HG03439 (cell line): ENCODE measurements at regions not wholly inside any gene's neighbourhood (a gene's known extent, or its start where the extent isn't known, plus 50 kb on each side); places are given as distances from the start of the nearest gene placed in this dataset.

ENCODE experiments used
- ATAC-seq: cut with Tn5 transposase; IDR thresholded peaks from one replicate; pipeline ENCODE4 v1.9.1; 2021; ENCODE audit warnings: mild to moderate bottlenecking, moderate library complexity; ENCODE audit not compliant: unreplicated experiment

DNA sequence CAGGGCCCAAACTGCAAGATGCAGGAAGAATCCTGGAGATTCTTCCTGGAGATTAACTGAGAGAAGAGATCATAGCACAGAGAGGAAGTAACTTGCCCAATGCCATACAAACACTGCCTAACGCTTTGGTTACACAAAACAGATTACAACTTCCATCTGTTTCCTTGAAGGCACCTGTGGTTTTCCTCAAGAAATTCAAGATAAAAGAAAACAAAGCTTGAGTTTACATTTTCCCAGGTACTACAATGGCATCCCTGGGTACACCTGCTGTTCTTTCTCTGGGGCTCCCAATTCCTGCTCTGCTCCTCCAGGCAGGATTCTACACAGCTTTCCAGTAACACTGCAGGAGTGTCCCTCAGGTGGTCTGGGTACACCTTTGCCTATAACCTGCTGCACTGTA is 781.9 kb upstream of the ID2 start:
- no peak for ATAC-seq

DNA sequence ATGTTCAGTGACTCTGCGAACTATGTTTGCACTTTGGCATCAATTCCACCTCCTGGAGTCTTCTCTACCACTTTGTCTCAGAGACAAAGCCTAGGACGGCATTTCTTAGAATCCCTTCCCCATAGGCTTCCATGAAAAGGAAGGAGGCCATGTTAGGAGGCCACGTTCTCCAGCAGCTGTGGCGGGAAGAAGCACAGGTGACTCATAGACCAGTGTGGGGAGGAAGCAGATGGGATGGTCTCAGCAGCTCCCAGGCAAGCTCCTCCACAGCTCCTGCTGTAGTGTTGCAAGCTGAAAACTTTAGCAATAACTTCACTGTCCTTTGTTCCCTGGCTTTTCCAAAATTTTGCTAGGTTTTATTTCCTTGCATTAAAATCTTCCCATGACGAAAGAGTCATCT is 781.3 kb upstream of the ID2 start:
- ATAC-seq, result no peak

DNA sequence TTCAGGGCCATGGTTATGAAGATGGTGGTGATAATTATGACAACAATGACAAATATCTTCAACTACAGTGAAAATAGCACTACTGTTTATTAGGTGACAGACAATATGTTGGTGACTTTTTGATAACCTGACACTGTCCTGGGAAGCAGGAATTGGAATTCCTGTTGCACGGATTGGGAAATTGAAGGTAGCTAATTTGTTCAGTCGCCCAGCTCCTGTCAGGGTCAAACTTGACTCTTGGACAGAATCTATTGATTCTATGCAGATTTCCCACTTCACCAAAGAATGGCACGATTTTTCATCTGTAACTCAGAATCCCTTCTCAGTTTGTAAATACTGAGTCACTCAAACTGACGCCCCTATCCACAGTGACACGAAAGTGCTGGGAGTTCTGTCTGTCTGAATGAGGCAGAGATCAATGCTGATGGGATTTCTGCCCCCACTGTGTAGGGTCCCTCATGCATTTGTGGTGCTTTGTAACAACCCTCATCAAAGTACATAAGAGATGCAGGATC is 779.5 kb upstream of the ID2 start:
- no peak for ATAC-seq

DNA sequence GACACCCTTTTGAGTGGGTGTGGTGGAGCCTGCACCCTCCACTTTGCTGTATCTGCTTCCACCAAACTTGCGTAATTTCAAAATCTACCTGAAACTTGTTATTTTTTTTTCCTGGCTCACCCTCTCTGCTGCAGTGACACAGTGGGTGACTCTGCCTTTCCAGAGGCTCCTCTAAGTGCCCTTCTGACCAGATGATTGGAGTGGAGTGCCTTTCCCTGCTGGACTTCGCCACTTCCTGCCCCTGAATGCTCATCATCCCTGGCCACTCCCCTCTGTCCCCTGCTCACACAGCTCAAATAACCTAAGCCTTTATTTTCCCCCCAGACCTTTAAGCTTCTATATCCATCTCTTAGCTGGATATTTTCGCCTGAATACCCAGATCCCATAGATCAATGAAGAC is 777.5 kb upstream of the ID2 start:
- no peak for ATAC-seq

DNA sequence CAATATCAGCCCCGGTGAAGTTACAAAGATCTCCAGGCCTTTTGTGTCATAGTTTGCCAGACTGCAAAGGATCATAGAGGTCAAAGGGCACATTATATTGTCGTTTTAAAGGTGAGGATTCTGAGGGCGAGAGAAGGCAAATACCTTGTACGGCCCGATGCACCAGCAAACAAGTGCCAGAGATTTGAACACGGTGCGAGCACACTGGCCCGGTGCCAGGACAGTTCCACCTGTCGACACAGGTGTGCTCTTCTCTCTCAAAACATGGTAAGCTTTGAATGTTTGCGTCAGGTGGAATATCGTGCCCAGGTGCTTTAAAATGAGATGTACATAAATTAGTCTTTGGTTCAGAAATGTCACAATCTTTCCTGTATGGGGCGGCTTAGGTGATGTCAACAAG is 776.1 kb upstream of the ID2 start:
- ATAC-seq, result no peak

DNA sequence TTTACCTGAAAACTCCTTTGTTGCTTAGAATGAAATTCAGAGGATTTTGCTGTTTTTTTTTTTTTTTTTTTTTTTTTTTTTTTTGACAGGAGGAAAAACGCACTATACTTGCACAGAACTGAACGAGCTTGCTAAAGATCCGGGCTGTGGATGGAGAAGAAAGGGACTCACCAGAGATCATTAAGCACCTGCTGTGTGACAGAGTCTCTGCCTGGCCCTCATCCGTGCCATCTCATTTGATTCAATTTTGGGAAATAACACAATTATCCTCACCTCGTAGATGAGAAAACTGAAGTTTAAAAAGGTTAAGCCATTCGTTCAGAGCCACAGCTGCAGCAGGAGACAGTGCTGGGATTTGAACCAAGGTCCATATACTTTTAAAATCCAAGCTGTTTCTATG is 775.4 kb upstream of the ID2 start:
- ATAC-seq, result no peak

DNA sequence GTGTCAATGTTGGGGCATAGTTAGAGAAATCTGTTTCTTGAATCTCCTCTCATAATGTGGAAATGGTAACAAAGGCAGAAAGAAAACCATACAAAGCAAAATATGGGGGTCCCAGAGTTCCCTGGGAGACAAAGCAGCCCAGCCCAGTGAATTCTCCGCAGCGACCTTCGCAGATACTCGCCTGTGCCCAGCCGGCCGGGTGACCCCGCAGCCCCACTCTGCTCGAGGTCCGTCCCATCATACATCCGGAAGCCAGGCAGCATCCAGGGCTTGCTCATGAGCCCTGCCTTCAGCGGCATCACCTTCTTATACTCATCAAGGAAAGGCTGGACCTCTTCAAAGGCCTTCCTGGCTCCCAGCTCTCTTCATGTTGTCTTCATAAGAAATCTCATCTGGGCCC is 774.8 kb upstream of the ID2 start:
- no peak for ATAC-seq

DNA sequence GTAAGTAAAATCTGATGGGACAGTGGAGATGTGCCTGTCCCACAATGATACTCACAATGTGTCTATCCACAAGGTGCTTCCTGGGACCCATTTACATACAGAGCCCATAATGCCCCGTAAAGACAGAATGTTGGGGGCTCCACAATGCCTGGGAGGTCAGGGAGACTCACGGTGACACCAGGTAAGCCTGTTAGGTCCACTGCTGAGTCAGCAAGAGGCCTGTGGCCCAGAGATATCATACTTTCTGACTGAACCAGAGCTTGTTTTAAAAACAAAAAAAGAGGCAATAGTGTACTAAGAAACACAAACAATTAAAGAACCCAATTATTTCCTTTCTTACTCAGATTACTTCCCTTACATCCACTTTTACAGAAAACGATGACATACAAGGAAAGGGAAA is 771.1 kb upstream of the ID2 start:
- no peak for ATAC-seq

DNA sequence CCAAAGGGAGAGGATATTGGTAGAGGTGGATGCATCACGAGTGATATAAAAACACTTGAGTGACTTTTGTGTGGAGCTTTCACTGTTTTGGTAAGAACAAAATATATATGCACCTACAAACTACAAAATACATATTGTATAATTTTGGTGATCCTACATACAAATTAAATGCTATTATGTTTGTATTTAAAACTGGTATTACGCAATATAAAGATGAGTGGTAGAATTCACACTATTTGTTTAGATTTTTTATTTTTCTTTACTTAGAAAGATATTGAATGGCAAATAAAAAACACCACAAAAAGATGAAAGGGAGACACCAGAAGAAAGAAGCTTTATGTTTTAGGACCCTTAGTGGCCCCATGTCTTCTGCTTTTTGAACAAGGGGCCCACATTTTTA is 770.7 kb upstream of the ID2 start:
- no peak for ATAC-seq

DNA sequence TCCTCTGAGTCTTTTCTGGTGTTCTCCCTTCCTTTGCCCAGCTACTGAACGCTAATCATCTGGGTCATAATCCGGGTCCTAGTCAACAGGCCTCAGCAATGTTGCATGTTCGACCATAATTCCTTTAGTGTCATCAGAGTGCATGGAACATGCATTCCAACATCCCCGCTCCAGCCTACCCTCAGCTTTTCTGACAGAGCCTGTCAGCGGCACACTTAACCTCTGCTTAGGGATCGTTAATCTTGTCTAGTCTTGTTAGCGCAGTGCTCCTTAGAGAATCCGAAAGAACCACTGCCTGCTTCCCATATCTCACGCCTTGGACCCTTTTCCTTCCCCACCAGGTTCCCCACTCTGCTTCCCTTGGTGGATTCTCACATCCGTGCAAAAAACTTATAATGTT is 767.9 kb upstream of the ID2 start:
- no peak for ATAC-seq

DNA sequence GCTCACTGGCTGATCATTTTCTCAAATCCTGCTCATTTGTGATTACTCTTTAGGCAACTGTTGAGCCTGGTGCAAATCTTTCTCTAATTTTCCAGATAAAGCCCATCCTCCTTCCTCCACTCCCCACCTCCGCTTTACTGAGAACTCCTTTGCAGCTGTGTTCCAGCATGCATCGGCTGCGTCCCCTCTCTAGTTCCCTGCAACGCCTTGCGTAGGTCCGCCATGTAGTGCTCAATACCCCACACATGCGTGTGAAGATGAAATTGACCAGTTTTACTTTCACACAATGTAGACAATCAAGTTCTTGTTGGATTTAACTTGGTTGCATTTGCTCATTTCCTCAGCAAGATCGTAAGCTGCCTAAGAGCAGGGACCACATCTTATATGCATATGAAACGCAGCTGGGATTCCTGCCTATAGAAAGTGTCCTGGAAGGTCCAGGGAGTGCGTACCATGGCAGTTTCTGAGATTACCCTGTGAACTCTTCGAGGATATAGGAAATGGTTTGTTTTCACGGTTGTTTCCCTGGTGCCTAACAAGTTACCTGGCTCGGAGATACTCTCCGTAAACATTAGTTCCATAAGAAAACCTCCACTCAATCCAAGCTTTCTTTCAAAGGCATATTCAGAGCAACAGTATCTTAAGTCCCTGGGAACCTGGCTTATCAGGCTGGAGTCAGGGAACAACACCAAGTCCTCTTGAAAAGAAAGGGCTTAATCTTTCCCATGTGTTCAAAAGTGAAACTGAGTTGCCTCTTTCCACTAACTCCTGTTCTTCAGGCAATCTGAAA is 766.4 kb upstream of the ID2 start:
- ATAC-seq, result no peak

DNA sequence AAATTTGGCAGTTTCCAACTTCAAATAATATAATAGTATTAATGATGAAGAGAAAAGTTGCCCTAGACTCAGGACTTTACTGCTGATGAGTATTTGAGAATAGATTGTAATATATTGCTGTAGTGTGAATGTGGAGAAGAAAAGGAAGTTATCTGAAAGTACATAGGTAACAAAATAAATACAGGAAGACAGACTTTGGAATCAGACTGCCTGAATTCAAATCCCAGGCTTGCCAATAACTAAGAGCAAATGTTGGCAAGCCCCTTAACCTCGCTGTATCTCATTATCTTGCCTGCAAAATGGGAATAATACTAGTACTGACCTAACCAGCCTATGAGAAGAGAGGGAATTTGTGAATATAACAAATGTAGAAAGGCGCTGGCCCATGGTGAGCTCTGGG is 765.2 kb upstream of the ID2 start:
- ATAC-seq, result no peak

DNA sequence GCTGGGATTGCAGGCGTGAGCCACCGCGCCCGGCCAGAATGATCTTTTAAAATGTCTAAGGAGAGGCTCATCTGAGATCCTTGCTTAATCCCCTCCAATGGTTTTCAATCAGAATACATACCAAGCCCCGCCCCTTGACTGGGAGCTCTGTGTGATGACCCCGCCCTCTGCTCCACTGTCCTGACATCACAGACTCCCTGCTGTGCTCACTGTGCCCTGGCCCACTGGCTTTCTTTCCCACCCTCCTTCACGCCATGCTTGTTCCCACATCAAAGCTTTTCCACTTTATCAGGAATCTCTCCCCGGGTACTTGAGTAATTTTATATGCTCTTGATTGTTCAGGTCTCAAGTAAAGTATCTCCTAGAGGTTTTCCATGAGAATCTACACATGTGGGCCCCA is 762.3 kb upstream of the ID2 start:
- ATAC-seq, result no peak

DNA sequence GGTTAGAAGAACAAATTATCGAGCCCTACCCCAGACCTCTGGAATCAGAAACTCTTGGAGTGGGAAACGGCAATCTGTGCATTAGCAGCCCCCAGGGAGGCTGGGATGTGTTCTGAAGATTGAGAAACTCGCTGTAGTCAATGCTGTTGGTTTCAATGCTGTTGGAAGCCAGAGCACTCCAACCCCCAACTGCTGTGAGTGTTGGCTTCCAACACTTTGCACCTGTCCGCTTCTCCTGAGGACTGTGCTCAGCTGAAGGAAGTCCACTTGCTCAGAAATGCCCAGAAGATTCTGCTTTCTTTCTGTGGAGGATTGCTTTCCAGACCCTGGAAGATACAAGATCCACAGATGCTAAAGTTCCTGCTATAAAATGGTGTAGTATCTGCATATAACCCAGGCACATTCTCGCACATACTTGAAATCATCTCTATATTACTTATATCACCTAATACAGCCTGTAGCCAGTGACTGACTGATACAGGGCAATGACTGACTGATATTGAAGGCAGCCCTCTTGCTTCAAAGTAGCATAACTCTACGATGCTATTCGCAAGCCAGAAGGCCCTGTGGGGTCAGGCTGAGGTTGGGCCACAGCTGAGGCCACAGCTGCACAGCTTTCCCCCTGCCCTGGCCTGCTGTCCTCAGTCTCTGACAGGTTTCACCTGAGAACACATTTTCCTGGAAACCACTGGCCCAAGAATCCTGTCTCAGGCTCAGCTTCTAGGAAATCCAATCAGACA is 757.7 kb upstream of the ID2 start:
- no peak for ATAC-seq

DNA sequence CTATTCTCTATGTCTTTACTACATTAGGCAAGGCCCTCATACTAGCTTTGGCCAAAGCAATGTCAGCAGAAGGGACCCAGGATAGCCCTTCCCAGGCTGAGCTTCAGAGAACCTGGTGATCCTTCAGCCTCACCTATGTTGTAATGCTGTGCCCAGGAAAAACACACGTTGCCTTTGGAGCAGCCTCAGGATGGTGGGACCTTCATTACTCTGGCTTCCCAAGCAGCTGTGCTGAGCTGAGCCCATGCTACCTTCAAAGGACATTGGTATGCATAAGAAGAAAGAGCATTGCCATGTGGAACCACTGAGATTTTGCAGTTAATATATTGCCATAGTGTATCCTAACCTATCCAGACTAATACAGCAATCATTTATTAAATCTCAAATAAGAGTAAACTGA is 756.4 kb upstream of the ID2 start:
- ATAC-seq, result no peak

DNA sequence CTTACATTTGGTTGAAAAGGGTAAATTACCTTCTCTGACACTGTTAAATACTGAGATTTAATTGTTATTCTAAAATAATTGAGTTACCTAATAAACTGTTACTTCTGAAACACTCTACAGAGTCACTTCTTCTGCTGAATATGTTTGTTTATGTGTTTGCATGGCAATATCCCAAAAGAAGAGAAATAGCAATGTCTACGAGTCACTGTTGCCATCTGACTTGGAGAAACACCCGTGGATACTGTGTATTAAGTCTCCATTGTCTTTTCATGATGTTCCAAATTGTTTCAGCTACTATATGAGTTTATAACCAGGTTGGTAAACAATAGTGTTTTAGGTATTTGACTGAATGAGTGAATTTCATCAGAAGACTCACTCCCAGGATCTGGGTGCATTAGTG is 754.2 kb upstream of the ID2 start:
- no peak for ATAC-seq

DNA sequence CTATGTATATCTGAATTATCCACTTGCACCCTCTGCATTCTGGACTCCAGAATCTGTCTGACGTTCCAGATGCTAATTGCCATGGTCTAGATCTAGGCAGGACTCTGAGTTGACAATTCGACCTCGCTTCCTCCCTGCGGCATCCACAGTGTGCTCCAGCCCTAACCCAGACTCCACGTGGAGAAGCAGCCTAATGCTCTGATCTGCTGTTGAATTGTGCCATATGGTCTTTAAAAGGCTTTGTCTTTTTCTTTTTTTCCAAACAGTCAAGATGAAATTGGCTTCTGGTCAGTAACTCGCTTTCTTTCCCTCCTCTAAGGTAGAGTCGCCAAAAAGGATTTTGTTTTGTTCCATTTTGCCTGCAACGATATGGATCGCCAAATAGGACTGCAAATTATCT is 752.6 kb upstream of the ID2 start:
- no peak for ATAC-seq

DNA sequence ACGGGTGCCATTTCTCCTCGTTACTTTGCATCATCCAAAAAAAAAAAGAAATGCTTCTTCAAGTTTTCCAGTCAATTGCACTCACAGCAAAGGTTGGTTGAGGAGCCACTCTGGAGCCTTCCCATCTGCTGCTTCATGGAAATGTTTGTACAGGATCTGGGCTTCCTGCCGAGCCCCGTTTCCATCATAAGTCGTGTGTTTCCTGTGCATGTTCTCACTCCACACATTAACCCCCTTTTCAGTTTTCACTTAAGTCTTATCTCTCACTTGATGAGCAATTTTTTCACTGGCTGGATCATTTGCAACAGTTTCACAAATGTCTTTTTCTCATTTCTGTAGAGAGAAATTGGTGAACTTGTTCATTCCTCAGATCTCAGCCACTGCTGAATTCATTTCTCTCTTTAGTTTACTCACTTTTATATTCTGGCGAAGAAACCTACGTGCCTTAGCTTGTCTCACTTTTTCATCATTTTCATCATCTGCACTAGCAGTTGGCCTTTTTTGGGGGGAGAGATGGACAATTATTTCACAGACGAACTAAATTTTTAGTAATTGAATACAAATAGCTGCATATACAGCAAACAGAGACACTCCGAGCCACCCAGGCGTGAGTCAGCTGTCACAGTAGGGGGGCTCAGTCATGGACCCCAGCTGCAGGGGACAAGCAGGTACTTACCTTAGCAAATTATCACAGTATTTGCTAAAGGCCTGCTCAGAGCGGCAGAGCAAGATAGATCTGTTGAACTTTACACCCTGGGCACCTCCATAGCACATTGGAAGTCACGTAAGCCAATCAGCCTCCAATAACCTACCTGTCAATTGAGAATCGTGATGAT is 750.8 kb upstream of the ID2 start:
- no peak for ATAC-seq

DNA sequence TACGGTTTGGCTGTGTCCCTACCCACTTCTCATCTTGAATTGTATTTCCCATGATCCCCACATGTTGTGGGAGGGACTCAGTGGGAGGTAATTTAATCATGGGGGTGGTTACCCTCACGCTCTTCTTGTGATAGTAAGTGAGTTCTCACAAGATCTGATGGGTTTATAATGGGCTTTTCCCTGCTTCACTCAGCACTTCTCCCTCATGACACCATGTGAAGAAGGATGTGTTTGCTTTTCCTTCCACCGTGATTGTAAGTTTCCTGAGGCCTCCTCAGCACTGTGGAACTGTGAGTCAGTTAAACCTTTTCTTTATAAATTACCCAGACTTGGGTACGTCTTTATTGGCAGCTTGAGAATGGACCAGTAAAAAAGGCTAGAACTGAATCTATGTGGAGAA is 750.0 kb upstream of the ID2 start:
- ATAC-seq, result no peak

DNA sequence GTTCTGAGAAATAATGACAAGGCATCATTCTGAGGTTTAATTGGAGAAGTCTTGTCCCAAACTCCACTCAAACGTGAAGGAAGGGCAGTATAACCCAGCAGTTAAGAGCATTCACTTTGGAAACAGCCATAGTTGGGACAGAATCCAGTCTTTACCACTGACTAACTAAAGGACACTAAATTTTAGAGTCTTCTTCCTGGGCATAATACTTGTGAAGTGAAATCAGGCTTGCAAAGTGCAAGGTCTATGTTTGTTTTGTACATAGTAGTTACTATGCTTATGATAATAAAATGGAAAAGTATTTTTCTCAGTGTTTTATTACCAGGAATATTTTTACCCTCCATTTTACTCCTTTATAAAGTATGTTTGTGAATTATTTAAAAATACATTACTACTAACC is 748.2 kb upstream of the ID2 start:
- no peak for ATAC-seq

DNA sequence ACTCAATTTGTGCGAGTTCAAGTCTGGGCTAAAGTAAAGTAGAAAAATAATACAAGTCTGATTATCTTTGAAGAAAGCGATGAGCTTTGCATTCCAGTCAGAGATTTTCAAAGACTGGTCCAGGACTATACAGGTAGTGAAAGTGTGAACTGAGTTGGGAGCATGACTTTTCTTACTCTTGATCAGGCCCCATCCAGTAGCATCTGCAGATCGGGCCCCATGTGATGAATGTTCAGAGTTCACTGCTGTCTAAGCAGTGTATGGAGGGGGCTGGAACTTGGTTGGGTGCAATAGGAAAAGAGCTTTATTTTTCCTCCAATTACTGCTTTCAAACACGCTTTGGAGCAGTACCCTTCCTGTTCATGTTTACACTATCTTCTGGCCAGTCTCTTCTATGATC is 747.4 kb upstream of the ID2 start:
- no peak for ATAC-seq

DNA sequence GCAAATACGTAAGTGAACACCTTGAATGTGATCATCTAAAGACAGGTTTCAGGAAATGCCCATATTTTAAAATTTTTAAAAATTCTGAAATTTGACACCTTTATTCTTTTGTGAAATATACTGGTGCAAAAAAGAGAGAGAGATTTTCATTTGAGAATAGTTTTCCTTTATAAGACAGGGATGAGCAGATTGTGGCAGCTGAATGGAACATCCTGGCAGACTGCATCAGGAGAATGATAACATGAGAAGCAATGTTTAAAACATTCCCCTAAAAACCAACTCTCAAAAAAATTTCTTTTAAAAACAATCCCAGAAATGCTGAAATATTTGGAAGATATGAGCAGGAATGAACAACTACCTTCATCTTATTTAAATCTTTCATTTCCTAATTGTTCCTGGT is 744.8 kb upstream of the ID2 start:
- no peak for ATAC-seq
